GM19023 (cell line): ENCODE measurements at regions not wholly inside any gene's neighbourhood (a gene's known extent, or its start where the extent isn't known, plus 50 kb on each side); places are given as distances from the start of the nearest gene placed in this dataset.
"Not testable (repeated sequence)": the region's sequence is repeated elsewhere in the genome, so short reads cannot be mapped to it uniquely, and the experiment has no call there.

Experiments
- ATAC-seq: cut with Tn5 transposase; IDR thresholded peaks from one replicate; pipeline ENCODE4 v1.9.1; 2021; ENCODE audit warnings: mild to moderate bottlenecking, moderate library complexity; ENCODE audit not compliant: unreplicated experiment

DNA sequence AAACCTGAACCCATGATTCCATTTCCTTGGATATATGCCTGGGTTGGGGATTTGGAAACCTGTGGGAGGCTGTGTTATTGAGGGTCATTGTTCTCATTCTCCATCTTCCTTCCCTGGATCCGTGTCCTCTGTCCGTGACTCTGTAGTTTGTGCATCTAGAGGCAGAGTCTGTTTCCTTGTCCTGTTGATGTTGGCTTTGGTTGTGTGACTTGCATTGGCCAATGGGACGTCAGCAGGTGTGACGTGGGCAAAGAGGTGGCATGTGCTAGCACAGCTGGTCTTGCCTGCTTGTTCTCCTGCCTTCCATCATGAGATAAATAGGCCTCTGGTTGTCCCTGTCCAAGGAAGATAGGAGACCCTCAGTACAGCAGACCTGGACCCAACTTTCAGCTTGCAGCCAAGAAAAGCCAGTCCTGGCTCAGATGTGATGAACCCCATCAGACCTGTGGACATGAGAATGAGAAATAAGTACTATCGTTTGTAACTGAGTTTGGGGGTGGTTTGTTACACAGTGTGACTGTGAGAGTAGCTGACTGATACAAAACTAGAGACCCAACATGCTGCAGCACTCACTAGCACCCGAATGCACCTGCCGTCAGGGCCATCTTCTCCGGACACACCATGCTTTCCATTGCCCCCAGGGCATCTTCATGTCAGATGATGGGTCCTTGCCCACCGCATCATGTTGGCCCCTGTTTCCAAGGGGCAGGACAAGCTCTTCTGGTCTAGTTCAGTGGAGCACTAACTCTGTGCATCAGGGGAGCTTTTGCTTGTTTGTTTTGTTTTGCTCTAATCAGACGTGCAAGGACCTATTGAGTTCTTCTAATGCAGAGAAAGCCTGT is 195.3 kb upstream of the SULF2 start:
- ATAC-seq = no peak

DNA sequence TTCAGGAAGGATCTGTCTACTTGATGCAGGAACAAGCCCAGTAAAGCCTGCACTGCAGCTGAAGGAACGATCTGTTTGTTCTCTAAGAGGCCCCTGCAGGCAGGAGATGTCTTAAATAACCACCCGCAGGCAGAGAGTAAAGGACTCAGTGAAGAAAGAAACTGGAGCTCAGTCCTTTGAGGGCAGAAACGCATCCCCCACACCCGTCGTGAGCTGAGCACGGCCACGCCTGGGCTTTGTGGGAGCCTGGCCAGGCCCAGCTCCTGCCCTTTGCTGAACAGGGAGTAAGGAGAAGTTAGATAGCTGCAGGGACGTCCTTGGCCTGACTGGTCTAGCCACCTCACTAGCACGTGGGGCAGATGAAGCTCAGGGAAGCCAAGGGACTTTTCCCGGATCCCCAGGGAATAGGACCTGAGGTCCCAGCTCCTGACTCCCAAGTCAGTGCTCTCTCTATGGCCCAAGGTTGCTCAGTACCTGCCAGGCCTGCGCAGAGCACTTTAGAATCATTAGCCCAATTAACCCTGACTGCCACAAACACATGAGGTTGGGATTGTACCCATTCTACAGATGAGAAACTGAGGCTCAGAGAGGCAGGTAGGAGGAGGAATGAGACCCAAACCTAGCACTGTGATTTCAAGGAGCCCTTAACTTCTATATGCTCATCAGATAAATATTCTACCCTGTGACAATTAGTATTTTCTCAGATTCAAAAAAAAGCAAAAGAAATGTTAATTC is 194.2 kb upstream of the SULF2 start:
- ATAC-seq = not testable (repeated sequence)

DNA sequence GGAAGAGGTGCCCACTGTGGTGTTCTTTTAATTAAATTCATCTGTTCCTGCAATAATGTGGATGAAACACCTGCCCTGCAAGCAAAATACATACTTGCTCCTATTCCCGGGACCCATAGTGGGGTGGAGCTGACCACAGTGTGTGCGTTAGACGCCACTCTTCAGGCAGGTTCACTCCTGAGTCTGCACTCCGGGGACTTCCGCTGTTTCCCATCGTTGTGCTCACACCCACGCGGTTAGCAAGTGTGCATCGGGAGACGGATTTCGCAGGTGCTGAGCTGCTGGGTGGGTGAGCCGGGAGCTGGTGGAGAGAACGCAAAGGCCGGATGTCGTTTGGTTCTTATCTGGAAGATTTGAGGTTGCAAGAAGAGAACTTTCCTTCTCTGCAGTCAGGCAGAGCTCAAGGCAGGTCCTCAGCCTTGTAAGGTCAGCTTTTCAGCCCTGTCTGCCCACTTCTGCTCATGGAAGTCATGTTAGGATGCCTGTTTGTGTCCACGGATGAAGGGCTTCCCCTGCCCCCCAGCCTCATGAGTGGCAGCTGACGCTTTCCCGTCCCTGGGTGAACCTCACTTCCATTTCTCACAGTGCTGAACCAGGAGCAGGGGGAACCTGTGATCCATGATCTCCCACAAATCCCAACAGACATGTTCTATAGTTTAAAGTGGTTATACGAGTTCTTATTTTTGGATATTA is 193.3 kb upstream of the SULF2 start:
- ATAC-seq = not testable (repeated sequence)

DNA sequence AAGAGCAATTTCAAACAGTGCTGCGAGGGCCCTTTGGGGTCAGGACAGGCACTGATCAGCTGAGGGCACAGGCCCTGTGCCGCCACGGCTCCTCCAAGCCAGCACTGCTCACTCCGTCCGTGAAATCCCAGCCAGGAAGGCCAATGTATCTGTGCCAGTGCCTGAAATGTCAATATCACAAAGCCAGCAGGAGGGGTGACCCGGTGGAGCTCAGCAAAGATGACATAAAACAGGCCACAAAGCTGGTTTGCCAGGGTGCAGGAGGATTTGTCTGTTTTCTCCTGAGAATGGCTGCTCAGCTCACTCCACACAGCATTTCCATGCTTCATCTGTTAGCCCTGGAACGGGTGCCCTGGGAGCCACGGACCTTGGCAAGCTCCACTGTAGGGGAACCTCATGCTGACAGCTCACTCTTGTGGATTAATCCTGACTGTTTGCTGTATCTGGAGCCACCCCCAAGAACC is 192.5 kb upstream of the SULF2 start:
- not testable (repeated sequence) for ATAC-seq

DNA sequence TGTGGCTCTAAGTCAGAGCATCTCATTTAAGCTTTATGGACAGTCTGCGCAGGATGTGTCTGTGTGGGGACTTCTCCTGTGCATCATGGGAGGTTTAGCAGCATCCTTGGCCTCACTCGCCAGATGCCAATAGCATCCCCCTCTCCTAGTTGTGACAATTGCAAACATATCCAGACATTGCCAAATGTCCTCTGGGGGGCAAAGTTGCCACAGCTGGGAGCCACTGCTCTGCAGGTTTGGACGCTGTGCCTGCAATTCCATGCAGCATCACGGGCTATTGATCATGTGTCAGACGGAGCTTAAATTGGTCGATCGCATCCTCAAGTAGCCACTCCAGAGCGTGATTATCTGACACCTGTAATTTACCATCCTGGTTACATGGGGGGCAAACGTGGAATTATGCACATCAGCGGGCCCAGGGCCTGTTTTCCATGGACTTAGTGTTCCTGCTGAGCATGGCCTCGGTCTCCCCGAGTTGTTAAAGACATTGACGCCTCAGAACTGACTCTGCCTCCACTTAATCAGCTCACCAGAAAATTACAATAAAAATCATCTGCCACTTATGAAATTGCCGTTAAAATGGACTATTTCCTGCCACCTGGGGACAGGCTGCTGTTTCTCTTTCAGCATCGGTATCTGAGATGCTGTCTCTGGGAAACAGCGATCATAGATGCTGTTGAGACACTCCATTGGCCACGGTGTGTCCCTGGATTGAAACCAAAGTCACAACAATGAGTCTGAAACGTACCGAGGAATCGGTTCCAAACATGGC is 191.9 kb upstream of the SULF2 start:
- not testable (repeated sequence) for ATAC-seq

DNA sequence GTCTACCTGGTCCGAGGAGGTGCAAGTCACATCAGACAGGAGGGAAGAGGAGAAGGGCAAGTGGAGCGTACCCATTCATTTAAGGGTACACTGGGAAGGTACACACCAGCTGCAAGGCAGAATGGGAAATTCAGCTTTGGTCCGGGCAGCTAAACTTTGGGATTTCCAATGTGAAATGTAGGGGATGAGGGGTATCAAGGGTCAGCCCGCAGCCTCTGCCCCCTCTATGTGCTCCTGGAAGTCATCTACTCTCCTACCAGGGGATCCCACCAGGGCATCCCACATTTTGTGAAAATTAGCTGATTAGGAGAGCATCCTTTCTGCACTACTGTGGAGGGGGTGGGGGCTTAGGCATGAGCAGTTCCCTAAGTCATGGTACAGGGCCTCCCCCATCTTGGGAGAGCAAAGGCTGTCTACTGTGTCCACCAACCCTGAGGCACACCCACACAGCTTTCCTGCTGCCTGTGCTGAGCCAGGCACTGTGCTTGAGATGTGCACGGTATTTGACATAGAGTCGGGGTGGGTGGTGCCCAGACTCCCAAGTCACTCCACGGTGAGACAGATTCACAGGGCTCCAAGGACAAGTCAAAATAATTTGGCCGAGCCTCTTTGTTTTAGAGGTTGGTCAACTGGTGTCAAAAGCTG is 189.1 kb upstream of the SULF2 start:
- no peak for ATAC-seq

DNA sequence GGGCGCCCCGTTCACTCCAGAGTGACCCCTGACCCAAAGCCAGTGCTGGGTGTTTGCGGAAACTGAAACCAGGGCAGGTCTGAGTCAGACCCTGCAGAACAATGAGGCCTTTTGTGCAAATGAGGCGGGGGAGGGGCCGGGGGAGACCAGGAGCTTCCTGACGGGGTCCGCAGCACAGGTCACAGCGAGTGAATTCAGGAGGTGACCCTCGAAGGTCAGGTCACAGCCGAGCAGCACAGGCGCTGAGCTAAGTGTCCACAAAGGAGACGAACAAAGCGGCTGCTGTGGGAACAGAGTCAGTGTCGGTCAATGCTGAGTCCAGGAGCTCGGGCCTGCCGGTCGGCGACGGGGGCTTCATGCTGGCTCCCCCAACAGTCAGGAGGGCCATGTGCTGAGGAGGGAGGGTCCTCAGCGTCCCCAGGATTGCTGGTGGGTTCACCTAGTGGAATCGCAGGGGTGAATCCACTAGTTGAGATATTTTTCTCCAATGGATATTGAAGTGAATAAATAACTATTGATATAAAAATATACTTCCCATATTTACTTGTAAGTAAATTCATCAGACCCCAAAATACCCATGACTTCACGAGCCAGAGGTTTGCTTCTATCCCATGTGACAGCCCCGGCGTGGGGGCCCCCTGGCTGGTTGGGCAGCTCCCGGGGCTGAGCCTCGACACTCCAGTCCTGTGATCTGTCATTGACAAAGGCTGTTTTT is 188.4 kb upstream of the SULF2 start:
- ATAC-seq = no peak

DNA sequence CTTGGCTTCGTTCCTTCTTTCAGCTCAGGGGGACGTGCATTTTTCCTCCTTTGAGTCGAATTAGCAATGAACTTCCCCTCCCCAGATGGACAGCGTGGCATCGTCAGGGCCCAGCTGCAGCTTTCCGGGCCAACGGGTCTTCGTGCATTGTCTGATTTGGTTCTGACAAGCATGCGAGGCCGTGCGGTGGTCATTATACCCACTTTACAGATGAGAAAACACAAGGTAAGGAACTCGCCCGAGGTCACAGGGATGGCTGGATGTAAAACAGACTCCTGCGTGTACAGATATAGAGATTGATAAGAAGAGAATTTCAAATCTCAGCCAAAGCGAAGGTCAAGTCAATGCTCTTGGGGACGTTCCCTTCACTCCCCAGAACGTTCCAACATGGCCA is 187.6 kb upstream of the SULF2 start:
- ATAC-seq = no peak

DNA sequence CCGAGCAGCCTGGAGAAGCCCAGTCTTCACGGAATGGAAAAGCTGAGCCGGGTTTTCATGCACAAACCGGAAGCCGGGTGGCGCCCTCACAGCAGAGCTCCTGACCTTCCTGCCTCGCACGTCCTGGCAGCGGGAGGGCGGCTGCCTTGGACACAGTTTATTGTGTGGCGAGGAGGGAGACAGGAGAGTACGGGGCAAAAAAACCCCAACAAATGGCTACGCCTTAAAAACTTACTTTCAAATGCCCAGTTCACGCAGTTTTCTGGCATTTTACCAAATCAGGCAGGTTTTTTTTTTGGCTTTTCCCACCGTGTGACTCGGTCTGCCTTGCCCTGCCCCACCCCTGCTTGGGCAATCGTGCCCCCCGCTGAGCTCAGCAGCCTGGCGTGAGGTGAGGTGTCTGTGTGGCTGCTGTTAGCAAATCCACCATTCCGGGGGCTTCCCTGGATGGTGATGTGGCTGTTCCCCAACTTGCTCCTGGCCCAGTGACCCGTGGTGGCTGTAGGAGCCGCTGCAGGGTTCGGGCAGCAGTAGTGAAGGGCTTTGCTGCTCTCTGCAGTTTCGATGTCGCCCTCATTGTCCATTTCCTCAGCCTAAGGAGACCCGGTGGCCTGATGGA is 187.1 kb upstream of the SULF2 start:
- ATAC-seq = not testable (repeated sequence)

DNA sequence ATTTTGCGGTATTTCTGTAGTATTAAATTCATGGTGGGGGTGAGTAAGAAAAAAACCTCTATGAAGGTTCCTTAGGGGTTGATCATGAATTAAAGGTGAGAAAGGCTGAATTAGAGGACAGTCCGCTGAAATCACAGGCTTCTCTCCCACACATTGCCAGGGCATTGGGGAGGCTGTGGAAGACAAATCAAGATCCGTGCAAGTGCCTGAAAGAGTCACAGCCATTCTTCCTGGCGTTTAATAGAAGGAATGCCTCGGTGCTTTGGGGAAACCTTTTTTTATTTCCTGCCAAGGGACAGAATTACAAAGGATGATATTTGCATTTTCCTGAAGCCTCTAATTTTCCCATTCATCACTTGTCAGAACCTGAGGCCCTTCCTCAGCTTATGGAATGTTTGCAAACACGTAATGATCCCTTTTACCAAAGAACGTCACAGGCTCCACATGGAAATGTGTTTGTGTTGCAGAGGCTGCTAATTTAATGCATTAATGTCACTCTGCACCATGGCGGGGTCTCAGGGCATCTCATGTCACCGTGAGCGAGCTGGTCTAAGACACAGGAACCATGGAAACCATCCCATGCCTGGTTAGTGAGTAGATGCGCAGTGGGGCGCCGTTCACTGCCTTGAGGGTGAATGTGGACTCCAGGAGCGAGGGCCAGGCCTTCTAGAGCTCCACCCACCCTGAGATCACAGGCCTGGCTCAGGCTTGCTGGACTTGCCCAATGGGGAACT is 185.9 kb upstream of the SULF2 start:
- no peak for ATAC-seq

DNA sequence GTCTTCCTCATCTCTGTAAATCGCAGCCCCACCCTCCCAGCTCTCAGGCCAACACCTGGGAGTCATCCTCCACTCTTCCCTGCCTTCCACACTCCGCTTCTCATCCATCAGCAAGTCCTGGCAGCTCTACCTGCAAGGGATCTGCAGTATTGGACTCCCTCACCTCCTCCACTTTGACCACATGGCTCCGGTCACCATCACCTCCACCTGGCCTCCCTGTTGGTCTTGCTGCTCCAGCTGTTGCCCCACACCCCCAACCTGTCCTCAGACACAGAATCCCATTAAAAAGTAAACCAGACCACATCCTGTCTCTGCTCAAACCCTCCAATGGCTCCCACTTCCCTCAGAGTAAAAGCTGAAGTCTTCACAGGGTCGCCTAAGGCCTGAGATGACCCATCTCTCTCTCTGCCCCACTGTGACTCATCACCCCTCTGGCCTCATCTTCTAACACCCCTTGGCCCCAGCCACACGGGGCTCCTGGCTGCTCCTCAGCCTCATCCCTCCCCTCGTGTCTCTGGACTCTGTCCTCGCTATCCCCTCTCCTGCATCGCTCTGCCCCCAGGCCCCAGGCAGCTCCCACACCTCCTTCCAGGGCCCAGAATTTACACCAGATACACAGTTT is 185.1 kb upstream of the SULF2 start:
- no peak for ATAC-seq

DNA sequence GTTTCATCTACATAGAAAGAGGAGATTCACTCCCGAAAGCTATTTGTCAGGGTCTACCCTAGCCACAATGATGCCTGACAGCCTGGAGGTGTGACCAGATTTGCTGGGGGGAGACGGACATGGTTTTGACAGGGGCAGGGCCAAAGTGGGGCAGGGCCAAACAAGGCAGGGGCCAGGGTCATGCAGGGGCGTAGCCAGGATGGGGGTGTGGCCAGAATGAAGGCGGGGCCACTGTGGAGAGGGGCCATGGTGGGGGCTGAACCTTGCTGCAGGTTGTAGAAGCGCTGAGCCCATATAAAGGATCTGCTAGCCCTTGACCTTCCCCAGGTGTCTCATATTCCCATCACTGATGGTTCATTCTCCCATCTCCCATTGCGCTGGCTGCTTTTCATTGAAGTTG is 184.1 kb upstream of the SULF2 start:
- no peak for ATAC-seq

DNA sequence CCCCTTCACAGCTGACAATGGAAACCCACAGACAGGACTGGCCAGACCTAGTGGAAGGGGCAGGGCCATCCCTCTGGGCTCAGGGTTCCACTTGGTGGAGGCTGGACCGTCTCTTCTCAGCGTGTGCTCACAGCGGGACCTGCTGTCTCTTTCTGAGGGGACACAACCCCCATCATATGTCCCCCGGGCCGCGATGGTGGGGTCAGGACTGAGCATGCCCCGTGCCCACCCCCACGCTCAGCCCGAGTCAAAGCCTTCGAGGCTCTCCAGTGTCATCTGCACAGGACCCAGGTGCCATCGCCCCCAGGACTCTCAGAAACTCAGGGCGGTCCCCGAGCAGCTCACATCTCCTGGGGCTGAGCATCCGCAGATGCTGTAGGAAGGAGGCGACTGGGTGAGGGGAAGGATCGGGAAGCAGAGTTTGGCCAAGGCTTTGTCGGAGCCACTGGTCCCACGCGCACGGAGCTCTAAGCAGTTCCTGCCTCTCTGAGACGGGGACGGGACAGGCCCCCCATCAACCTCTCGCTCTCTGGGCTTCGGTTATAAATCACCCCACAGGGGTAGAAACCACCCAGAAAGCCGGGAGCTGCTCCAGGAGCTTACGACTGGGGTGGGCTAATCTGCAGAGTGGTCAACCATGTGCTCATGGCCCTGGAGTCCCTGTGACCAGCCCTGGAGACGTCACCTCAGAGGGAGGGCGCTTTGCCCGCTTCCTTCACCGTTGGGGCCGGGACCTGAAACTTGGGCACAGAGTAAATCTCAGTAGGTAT is 183.4 kb upstream of the SULF2 start:
- no peak for ATAC-seq

DNA sequence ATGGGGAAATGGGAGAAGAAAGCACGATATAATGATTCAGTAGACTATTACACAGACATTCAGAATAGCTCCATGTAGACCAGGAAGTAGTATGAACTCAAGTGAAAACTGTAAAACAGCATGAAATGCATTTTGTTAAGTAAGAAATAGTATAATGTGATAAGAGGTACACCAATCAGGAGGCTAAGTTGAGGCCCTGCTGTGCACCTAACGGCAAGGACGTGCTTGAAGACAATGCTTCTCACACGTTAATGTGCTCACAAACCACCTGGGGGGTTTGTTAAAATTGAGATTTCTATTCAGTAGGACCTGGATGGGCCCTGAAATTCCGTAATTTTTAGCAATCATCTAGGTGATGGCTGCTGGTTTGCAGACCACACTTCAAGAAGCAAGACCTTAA is 178.9 kb upstream of the SULF2 start:
- no peak for ATAC-seq

DNA sequence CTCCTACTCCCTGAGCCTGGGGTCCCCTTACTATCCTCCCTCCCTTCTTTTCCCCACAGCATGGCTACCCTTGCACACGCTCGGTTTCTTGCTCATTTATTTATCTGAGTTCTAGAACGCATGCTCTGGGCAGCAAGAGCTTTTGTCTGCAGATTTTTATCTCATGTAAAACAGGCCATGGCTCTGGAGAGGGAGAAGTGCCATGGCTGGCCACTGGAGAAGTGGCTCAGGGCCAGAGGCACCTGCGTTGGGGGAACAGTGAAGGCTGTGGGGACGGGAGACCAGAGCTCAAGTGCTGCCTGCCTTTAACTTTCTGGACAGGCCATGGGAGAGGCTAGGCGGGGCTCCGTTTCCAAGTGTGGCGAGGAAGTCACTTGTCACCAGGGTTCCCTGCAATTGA is 177.7 kb upstream of the SULF2 start:
- ATAC-seq = no peak

DNA sequence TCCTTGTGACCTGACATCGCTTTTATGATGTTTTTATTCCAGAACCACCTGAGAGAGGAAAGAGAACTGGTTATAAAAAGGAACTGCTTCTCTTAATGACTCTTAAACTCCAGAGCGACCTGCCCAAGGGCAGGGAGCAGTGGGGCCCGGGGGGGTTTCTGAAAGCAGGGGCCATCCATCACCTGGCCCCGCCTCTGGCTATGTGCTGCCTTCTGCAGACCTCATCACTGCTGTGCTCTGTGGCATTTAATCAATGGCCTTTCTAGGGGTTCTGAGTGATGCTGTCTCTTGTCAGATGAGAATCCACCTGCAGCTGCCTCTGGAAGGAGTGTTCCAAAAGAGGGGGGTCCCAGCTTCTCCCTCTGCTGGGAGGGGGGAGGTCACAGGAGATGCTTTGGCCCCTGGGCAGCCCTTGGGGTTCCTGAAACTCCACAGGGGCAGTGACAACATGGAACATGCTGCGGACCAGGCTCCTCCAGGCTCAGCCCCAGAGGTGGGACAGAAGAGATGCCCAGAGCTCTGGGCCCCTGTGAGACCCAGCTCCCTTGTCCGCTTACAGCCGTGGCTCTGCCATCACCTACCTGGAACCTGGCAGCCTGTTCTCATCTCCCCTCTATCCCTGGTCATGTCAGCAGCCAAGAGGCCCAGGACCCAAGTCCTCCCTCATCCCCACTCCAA is 177.1 kb upstream of the SULF2 start:
- ATAC-seq = no peak
